ENCODE measurements at regions not wholly inside any gene's neighbourhood (a gene's known extent, or its start where the extent isn't known, plus 50 kb on each side); places are given as distances from the start of the nearest gene placed in this dataset.

DNA sequence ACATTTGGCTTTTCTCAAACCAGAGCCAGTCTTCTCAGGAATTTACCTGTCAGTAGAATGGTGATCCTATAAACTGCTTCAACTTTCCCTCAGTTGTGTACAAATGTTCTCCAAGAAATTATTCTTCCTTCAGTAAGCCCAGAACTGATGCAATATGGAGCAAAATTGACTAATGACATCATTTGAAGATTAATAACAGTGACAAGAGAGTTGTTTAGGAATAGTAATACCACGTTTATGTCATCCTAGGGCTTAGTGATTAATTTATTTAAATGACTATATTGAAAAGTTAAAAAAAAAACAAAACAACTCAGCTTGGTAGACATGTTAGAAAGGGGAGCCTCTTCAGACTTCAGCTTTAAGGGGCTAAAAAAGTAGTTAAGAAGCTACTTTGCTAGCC lies 933.2 kb downstream of the GATA3 start:
- DNase-seq: peak in 1 of 2 experiments; percentile 13
- TF ChIP-seq GATA1 (IDR thresholded peaks at IDR 0.05; ENCODE audit: low read depth, low read length) (no peak), POLR2A (IDR thresholded peaks at IDR 0.05; ENCODE audit: low read length) (no peak)

DNA sequence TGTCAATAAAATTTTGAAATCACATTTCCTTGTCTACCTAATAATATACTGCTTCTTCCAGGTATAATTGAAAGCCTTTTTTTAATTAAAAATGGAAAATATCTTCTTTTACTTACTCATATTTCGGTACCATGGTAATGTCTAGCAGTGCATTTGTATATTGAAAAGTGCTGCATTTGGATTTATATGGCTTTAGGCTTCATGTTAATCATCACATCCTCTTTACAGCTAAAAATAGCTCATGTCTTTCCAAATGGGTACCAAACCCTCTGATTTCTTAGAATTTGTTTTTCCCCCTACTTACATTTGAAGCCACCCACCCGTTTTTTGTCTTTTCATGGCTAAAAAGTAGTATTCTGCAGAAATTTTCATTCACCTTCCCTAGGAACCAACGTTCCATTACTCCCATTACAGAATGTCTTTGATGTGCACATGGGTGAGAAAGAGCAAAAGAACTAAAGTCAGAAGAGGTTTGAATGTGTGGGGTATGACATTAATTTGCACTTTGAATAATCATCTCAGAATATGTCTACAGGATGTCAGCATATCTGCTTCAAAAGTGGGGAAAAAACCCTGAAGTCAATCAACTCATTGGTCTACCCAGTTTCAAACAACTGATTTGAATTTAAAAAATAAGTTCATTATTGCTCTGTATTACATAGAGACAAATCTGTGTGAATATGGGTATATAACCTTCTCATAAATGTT lies 935.9 kb downstream of the GATA3 start:
- DNase-seq: no peak
- TF ChIP-seq POLR2A (IDR thresholded peaks at IDR 0.05; ENCODE audit: low read length): no peak
- no peak for TF ChIP-seq GATA1 (IDR thresholded peaks at IDR 0.05; ENCODE audit: low read depth, low read length)

DNA sequence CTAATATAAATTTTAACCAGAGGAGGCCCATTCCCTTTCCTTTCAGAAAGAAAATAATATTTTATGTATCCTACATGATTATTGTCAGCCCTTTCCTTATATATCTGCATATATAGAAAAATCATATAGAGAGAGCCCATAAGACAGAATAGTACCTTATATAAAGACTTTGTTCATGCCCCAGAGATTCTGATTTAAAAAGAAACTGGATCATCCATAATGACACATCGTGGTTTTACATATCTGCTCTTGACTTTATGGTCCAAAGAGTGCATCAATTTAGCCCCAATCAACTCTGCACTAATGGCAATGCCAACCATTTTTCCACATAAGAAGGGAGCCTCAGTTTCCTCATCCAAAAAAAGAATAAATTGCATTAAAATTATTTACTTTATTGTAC lies 937.5 kb downstream of the GATA3 start:
- no peak for DNase-seq
- TF ChIP-seq GATA1 (IDR thresholded peaks at IDR 0.05; ENCODE audit: low read depth, low read length) (no peak), POLR2A (IDR thresholded peaks at IDR 0.05; ENCODE audit: low read length) (no peak)

DNA sequence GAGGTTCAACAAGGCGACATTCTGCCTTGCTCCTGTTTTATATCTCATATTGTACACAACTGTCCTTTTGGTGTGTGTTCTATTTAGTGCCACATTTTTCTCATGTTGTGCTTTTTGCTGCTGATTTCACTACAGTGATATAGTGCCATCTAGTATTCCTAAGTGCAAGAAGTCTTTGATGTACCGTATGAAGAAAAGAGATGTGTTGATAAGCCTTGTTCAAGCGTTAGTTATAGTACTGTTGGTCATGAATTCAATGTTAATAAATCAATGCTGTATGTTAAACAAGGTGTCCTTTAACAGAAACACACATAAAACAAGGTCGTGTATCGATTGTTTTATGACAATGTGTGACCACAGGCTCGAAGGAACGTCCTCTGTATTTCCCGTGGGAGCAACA lies 939.4 kb downstream of the GATA3 start:
- no peak for DNase-seq
- TF ChIP-seq GATA1 (IDR thresholded peaks at IDR 0.05; ENCODE audit: low read depth, low read length) (no peak), POLR2A (IDR thresholded peaks at IDR 0.05; ENCODE audit: low read length) (no peak)

DNA sequence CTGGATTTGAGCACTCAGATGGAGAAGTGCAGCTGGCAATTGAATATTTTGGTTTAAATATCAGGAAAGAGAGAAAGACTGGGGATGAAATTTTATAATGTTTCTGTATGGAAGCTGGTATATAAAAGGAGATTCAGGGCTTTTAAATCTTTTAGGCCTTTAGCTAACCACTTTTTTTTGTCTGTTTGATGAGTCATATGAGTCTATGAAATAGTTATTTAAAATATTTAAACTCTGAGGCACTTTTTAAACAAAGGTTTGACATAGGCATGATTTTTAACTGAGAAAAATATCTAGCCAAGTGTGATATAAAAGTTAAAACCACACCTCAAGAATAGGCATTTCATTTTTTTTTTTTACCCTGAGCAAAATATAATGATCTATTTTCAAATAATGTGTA lies 944.3 kb downstream of the GATA3 start:
- TF ChIP-seq POLR2A (IDR thresholded peaks at IDR 0.05; ENCODE audit: low read length) (no peak), GATA1 (IDR thresholded peaks at IDR 0.05; ENCODE audit: low read depth, low read length) (no peak)
- no peak for DNase-seq

DNA sequence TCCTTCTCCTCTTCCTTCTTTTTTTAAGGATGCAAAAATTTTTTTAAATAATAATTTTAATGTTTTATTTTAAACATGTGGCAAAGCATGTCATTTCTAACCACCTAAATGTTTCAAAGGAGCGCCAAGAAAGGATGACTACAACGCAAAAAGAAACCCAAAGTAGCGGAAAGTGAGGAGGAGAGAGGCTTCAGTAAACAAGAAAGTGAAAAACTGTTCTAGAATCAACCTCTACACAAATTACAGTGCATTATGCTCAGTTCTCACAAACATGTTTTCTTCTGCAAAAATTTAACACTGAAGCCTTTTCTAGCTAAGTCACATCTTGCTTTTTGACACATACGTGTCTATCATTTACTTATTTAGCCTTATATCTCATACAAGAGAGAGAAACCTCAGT lies 948.6 kb downstream of the GATA3 start:
- DNase-seq: no peak

DNA sequence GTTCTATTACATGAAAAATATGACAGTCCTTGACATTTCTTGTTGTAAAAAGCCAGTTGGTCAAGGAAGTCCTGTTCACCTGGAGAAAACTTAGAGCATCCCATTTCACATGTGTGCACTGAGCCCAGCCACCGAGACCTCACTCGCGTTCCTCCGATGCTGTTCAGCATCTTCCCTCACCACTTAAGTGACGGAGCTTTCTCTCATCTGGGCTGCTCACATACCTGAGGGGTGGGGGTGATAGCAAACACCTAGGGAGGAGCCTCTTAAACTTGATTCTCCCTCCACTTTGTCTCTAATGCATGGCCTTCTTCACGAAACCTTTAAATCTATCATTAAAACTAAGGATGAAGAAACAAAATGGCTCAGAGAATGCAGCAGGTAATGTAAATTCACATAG lies 950.2 kb downstream of the GATA3 start:
- DNase-seq: no peak
- no peak for TF ChIP-seq POLR2A (IDR thresholded peaks at IDR 0.05; ENCODE audit: low read length)
- TF ChIP-seq GATA1 (IDR thresholded peaks at IDR 0.05; ENCODE audit: low read depth, low read length): no peak

More for the DNA sequence above, 948.6 kb downstream of the GATA3 start:
- TF ChIP-seq GATA1 (IDR thresholded peaks at IDR 0.05; ENCODE audit: low read depth, low read length) (no peak), POLR2A (IDR thresholded peaks at IDR 0.05; ENCODE audit: low read length) (no peak)

DNA sequence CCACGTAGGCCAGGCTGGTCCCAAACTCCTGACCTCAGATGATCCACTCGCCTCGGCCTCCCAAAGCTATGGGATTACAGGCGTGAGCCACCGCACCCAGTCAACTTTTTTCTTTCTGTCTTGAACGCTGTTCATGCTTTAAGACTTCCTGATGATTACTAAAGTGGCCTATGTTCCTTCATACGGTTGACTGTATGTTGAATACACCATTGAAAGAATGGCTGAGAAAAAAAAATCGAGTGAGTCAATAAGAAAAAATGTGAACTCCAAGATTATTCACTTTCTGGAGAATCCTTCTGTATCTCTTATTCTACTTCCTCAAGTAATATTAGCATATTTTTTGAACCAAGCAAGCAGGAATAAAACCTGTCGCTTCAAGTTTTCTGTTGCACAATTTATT lies 955.0 kb downstream of the GATA3 start:
- no peak for DNase-seq

DNA sequence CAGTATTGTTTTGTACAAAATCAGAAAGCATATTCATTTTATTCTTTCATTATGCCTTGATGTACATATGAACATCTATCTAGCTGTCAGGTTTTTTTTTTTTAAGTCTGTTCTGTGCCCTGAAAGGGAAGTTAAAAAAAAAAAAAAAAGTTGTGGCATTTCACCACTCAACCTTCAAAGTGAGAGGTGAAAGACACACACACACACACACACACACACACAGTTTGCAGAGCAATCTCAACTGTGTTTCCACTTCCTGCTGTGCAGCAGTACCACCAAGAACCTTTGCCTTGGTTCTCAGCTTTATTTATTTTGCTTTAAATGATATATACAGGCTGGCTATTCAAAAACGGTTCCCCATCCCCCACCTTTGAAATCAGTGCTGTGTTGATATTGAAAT lies 955.6 kb downstream of the GATA3 start:
- TF ChIP-seq GATA1 (IDR thresholded peaks at IDR 0.05; ENCODE audit: low read depth, low read length) (no peak), POLR2A (IDR thresholded peaks at IDR 0.05; ENCODE audit: low read length) (no peak)
- no peak for DNase-seq

More for the DNA sequence above, 955.0 kb downstream of the GATA3 start:
- TF ChIP-seq POLR2A (IDR thresholded peaks at IDR 0.05; ENCODE audit: low read length): no peak
- TF ChIP-seq GATA1 (IDR thresholded peaks at IDR 0.05; ENCODE audit: low read depth, low read length): no peak

DNA sequence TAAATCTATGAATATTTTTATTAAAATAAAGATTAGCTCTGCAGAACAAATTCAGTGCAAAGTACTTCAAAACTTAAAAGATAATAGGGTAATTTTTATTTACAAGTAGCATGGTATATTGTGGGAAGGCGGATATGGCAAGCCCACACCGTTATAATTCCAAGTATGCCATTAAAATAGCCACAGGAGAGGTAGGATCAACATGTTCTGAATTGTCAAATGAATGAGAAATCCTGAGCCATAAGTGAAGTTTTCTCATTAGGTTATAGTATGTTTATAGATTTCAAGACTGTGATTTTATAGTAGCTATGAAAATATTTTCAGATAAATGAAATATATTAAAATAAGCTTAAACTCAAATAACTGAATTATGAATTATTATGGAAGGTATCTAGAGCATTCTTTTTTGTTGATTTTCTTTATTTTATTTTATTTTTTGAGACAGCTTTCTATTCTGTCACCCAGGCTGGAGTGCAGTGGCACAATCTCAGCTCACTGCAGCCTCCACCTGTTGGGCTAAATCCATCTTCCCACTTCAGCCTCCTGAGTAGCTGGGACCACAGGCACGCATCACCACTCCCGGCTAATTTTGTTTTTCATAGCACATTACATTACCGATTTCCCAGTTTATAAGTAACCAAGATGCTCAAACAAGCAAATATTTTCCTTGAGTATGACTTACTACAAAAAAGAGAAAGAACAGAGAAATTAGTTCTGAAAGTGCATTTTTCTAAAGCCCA lies 956.6 kb downstream of the GATA3 start:
- TF ChIP-seq POLR2A (IDR thresholded peaks at IDR 0.05; ENCODE audit: low read length) (no peak), GATA1 (IDR thresholded peaks at IDR 0.05; ENCODE audit: low read depth, low read length) (no peak)
- no peak for DNase-seq

DNA sequence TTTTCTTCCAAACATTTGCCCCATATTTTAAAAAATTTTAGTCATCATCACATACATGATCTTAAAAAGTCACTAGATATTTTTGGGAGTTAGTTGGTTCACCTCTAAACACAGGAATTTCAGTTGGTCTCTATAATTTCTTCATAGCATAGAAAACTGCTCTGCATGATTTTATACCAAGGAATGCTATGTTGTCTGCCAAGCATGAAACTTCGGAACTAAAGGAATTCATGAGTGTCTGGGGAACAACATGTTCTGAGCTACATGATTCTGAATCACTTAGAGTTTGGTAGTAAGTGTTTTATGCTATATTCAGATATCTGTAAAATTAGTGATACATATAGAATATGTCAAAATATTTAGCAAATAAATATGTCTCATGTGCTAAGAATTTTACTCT lies 957.8 kb downstream of the GATA3 start:
- DNase-seq: no peak
- no peak for TF ChIP-seq POLR2A (IDR thresholded peaks at IDR 0.05; ENCODE audit: low read length)

DNA sequence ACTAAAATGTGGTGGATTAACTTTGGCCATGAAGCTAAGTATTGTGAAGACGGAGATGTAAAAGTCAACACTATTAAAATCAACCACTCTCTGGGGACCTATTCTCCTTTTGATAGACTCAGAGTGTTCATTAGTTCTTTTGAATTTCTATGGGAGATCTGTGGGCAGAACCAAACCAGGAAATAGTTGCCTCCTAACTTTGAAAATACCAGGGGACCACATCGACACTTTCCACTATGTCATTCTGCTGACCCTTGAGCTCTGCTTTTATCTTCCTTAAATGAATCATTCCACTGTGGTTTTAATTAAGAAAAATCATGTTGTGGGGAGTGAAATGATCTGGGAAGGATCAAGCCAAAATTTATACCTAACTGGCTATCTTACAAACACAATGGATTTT lies 960.5 kb downstream of the GATA3 start:
- no peak for TF ChIP-seq GATA1 (IDR thresholded peaks at IDR 0.05; ENCODE audit: low read depth, low read length)
- no peak for DNase-seq

DNA sequence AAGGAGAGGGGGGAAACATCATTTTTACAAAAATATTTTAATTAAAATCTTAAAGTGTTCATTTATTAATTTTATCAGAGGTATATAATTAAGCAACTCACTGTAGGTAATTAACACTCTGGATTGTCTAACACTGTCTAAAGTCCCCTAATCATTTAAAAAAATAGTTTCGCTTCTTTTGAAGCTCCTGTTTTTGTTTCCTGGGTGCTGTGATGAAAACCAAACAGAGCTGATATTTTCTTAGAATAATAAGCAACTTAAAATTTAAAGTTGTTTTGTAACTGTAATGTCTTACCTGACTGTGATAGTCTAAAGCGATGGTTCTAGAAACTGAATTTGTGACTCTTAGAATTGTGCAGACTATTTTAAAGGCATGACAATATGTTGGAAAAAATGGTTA lies 961.0 kb downstream of the GATA3 start:
- no peak for DNase-seq

DNA sequence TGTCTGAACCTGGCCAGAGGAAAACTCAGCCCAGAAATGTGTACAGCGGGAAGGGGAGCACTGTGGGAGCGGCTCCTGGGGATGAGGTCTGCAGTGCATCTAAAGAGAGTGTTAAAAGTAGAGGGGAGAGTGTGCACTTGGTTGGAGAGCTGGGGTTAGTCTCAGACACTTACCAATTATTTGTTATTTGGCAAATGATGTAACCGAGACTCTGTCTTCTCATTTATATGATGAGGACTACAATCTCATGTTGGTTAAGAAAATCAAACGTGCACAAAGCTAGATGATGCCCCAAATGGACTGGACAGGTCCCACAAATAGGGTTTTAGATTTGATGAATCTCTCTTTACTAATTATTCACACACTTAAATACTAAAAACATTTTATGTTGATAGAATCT lies 962.4 kb downstream of the GATA3 start:
- TF ChIP-seq GATA1 (IDR thresholded peaks at IDR 0.05; ENCODE audit: low read depth, low read length) (no peak), POLR2A (IDR thresholded peaks at IDR 0.05; ENCODE audit: low read length) (no peak)
- no peak for DNase-seq

More for the DNA sequence above, 961.0 kb downstream of the GATA3 start:
- no peak for TF ChIP-seq POLR2A (IDR thresholded peaks at IDR 0.05; ENCODE audit: low read length)
